ENCODE measurements at regions not wholly inside any gene's neighbourhood (a gene's known extent, or its start where the extent isn't known, plus 50 kb on each side); places are given as distances from the start of the nearest gene placed in this dataset.

- no peaks in the 10 kb centered on the region for H3K36me3 ChIP-seq (ENCODE audit: control insufficient read depth in 2 of 2, extremely low read depth in 1 of 2, insufficient read depth in 2 of 2, low read length in 2 of 2)
- no peaks in the 10 kb centered on the region for H3K27me3 ChIP-seq (ENCODE audit: control insufficient read depth in 2 of 2, insufficient read depth in 2 of 2, low read length in 2 of 2)
- TF ChIP-seq GATA2 (IDR thresholded peaks at IDR 0.05; ENCODE audit: insufficient read depth, insufficient read length, low read depth, low read length) (no peak), JUN (IDR thresholded peaks at IDR 0.05; ENCODE audit: borderline replicate concordance, insufficient read depth, insufficient read length, low read depth) (no peak), MYC (IDR thresholded peaks at IDR 0.05; ENCODE audit: low read depth, low read length) (no peak), FOS (IDR thresholded peaks at IDR 0.05; ENCODE audit: borderline replicate concordance, insufficient read depth, low read length) (no peak), EZH2 (IDR thresholded peaks at IDR 0.05; ENCODE audit: borderline replicate concordance, low read depth, low read length, severe bottlenecking) (no peak), POLR2A (IDR thresholded peaks at IDR 0.05; ENCODE audit: low read depth, low read length) (no peak), POLR2AphosphoS5 (IDR thresholded peaks at IDR 0.05; ENCODE audit: insufficient read depth, low read depth, low read length) (no peak)
- TF ChIP-seq, protein P1, sequence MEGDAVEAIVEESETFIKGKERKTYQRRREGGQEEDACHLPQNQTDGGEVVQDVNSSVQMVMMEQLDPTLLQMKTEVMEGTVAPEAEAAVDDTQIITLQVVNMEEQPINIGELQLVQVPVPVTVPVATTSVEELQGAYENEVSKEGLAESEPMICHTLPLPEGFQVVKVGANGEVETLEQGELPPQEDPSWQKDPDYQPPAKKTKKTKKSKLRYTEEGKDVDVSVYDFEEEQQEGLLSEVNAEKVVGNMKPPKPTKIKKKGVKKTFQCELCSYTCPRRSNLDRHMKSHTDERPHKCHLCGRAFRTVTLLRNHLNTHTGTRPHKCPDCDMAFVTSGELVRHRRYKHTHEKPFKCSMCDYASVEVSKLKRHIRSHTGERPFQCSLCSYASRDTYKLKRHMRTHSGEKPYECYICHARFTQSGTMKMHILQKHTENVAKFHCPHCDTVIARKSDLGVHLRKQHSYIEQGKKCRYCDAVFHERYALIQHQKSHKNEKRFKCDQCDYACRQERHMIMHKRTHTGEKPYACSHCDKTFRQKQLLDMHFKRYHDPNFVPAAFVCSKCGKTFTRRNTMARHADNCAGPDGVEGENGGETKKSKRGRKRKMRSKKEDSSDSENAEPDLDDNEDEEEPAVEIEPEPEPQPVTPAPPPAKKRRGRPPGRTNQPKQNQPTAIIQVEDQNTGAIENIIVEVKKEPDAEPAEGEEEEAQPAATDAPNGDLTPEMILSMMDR (IDR thresholded peaks at IDR 0.05; ENCODE audit: extremely low read depth in 1 of 2, insufficient read depth in 1 of 2, low read depth in 1 of 2, low read length in 2 of 2): no peak
- TF ChIP-seq, protein P2, sequence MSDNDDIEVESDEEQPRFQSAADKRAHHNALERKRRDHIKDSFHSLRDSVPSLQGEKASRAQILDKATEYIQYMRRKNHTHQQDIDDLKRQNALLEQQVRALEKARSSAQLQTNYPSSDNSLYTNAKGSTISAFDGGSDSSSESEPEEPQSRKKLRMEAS (IDR thresholded peaks at IDR 0.05; ENCODE audit: insufficient read depth, insufficient read length): no peak
- no peak overlapping the region for H3K9ac ChIP-seq (replicated peaks; ENCODE audit: extremely low read depth, insufficient read depth, low read length)
- no peak overlapping the region for H3K4me3 ChIP-seq (replicated peaks in 1 of 3; ENCODE audit: insufficient read depth in 1 of 3, low read depth in 1 of 3, low read length in 3 of 3)
- H3K79me2 ChIP-seq (ENCODE audit: control insufficient read depth, insufficient read depth, low read length): no peaks in the 10 kb centered on the region
- no TSS peak for BruUV-seq (replicated peaks)
- no peak overlapping the region for H3K27ac ChIP-seq (ENCODE audit: insufficient read depth, low read depth, low read length)
- DNase-seq (ENCODE audit: low read depth, low spot score) (no peak), FAIRE-seq (no peak)
- H2AFZ ChIP-seq (ENCODE audit: low read depth, low read length): no peak overlapping the region
- ChIA-PET CTCF (no interaction called here), POLR2A (no interaction called here)
- H3K4me1 ChIP-seq (ENCODE audit: control insufficient read depth, extremely low read depth, insufficient read depth, low read length): peaks cover 15% of the 10 kb centered on the region
- dilution Hi-C loops (cut with MboI; ENCODE audit: extremely low pct_ligation_motif_present, low sequenced_read_pairs) (no loop called here), intact Hi-C loops (cut with micrococcal nuclease) (no loop called here)
- H3K4me2 ChIP-seq (ENCODE audit: insufficient read depth, low read length): no peak overlapping the region
- no peaks in the 10 kb centered on the region for H3K9me1 ChIP-seq (replicated peaks; ENCODE audit: control insufficient read depth, extremely low read depth, insufficient read depth, low read length)
- H4K20me1 ChIP-seq (replicated peaks; ENCODE audit: control insufficient read depth, extremely low read depth, insufficient read depth, low read length): no peaks in the 10 kb centered on the region
- no peaks in the 10 kb centered on the region for H3K9me3 ChIP-seq (replicated peaks; ENCODE audit: control insufficient read depth, insufficient read depth, low read length)
These were observed 96.1 kb upstream of the MKLN1 start for GRCh38 chr7:131231381-131232220.
